NCI-H2107 treated with DMSO at 0.1 percent for 48 hours (cell line): ENCODE measurements at regions not wholly inside any gene's neighbourhood (a gene's known extent, or its start where the extent isn't known, plus 50 kb on each side); places are given as distances from the start of the nearest gene placed in this dataset.
"Not testable (repeated sequence)": the region's sequence is repeated elsewhere in the genome, so short reads cannot be mapped to it uniquely, and the experiment has no call there.

ENCODE experiments used
- DNase-seq: peaks from one replicate; lab custom pipeline; 2025; ENCODE audit not compliant: unreplicated experiment; lab: John Stamatoyannopoulos, UW

DNA sequence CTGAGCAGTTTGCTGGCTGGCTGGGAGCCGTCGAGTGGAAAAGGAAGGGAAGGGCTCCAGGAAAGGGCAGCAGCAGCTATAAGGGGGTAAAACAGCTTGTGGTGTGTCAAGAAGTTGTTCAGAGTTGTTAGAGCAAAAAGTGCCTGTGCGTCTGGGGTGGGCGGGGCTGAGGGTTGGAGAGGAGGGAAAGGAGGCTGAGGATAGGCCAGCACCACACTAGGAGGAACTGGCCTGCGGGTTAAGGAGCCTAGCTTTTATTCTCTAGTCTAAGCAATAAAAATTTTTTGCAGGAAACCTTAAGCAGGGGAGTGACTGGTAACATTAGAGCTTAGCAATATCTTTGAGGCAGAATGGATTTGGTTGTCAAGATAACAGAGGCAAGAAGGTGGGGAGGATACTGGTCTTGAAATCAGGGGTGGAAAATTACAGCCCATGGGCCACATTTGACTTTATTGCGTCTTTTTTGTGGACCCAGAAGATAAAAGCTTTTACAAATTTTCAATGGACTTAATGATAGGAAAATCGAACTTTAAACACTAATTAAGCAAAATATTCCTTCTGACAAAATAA lies 134.5 kb upstream of the AADACL2 start:
- no peak for DNase-seq

DNA sequence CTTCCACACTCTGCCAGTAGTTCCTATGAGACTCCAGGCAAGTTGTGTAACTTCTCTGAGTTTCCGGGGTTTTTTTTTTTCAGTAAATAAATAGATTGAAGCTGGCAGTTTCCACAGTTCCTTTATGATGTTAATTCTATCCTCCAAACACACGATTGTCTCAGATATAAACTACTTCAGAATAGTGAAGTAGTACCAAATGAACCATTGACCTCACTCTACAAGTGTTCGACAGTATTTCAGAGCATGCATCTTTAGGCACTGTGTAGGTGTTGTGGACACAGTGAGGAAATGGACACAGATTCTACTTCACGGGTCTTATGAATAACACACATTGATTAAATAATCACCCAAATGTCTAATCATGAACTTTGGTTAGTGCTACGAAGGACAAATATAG lies 136.1 kb upstream of the IGSF10 start:
- DNase-seq = no peak

DNA sequence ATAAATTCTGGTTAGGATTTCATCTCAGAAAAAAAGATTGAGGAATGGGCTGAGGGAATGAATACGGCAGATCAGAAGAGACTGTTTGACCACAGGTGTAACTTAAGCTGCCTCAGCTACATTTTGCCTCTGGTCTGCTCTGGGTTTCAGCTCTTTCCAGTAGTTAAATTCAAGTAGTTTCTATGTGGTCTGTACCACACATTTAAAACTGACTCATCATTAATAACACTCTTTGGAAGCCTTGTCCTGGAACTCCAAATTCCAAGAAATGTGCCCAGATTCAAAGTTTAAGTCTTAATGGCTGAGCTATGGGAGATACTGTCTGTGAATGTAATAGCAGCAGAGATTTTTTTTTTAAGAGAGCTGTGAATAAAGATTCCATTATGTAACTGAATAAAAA lies 133.1 kb upstream of the IGSF10 start:
- DNase-seq = peak; percentile 2

DNA sequence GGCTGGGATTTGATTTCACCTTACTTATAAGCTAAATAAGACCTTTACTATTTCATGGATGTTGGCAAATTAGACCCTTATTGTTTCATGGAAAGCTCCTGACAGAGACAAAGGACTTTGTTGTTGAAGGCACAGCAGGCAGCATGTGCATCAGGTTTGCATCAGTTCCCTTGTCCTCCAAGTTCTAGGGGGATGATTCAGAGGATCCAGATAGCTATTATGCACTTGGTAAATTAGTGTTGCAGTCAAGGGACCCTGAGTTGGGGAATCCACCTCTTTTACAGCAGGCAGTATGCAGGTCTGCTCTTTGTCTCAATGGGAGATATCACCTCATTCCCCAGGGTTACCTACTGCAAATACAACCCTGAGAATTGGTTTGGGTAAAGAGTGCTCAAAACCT lies 131.4 kb upstream of the IGSF10 start:
- DNase-seq = no peak

GRCh38 chr3:151591441-151591840 lies 130.6 kb upstream of the IGSF10 start:
- DNase-seq = no peak

- no peak for DNase-seq
Measured at GRCh38 chr3:151589311-151589710, 128.4 kb upstream of the IGSF10 start.

GRCh38 chr3:151587659-151588058 lies 126.8 kb upstream of the IGSF10 start:
- not testable (repeated sequence) for DNase-seq

GRCh38 chr3:151584566-151584965 lies 123.7 kb upstream of the IGSF10 start:
- DNase-seq = no peak

GRCh38 chr3:151581035-151581434 lies 120.2 kb upstream of the IGSF10 start:
- peak; percentile 73 for DNase-seq

- peak; percentile 53 for DNase-seq
Measured at GRCh38 chr3:151580591-151580990, 119.7 kb upstream of the IGSF10 start.

GRCh38 chr3:151579571-151580270 lies 118.9 kb upstream of the IGSF10 start:
- no peak for DNase-seq

- no peak for DNase-seq
Measured at GRCh38 chr3:151578495-151578894, 117.6 kb upstream of the IGSF10 start.

DNA sequence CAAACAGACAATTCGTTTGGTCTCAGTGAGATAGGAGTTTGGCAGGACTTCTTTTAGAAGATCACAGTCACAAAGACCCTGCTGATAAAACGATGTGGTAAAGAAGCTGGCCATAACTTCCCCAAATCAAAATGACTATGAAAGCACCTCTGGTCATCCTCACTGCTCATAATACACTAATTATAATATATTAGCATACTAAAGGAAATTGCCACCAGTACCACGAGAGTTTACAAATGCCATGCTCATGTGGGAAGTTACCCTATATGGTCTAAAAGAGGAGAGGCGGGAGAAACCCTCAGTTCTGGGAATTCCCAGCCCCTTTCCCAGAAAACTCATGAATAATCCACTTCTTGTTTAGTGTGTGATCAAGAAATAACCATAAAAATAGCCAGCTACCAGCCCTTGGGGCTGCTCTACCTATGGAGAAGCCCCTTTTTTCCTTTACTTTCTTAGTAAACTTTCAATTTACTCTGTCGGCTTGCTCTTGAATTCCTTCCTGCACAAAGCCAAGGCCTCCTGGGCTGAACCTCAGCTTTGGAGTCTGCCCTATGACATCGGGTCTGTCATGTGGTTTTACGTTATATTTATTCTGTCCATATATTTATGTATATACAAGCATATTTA lies 115.8 kb upstream of the IGSF10 start:
- no peak for DNase-seq

DNA sequence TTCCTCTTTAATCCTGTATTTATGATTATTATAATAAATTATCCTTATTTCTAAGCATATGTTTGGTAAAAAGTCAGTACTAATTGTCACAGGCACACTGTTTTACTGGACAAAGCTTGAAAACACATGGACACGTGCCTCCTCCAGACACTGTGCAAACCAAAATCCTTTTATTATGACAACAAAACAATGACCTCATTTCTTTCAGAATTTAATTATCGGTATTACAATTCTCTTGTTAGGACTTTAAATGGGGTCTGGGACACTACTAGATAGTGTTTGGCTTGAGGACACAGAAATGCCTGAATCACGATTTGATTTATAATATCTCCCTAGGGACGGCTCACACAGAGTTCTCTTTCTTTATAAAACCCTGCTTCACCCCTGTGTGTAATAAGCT lies 107.3 kb upstream of the IGSF10 start:
- no peak for DNase-seq

GRCh38 chr3:151567477-151567876 lies 106.6 kb upstream of the IGSF10 start:
- no peak for DNase-seq

GRCh38 chr3:151564261-151564660 lies 103.4 kb upstream of the IGSF10 start:
- no peak for DNase-seq

DNA sequence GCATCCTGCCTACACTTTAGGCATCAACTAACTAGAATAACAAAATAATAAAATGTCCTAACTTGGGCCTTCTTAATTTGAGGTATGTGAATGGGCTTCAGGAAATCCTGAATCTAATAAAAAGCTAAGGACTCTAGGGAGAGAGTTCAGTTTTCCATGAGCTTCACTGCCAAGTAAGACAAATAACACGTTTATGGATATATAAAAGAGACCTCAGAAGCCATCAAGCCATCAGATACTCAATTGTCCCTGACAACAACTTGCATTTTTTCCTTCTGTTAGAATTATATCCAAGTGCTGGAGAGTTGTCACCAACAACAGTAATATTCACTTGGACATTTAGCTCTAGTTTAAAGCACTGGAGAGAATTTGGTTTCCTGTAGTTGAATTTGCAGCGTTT lies 102.4 kb upstream of the IGSF10 start:
- no peak for DNase-seq

DNA sequence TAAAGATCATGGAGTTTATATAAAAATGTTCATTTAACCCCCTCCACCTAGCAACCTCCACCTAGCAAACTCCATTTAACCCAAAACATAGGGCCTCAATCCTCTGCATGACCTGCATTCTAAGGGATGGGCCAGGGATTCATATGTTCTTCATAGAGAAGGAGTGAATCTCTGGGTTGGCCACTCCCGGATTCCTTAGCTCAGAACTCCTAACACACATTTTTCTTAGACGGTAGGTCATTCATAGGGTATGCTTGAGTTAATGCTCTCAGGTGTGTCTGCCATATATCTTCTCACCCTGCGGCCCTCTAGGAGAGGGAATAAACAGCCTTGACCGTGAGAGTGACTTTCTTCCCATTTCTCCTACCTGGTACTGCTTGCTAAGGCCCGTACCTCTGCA lies 102.0 kb upstream of the IGSF10 start:
- no peak for DNase-seq

DNA sequence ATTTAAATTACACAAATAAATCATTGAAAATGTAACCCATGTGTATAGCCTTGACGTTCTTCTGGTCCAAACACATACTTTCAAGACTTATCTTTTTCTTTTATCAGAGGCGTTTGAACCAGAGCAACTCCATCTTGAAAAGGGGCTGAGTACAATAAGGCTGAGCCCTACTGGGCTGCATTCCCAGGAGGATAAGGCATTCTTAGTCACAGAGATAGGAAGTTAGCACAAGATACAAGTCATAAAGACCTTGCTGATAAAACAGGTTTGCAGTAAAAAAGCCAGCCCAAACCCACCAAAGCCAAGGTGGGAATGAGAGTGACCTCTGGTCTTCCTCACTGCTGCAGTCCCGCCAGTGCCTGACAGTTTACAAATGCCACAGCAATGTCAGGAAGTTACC lies 101.0 kb upstream of the IGSF10 start:
- no peak for DNase-seq

DNA sequence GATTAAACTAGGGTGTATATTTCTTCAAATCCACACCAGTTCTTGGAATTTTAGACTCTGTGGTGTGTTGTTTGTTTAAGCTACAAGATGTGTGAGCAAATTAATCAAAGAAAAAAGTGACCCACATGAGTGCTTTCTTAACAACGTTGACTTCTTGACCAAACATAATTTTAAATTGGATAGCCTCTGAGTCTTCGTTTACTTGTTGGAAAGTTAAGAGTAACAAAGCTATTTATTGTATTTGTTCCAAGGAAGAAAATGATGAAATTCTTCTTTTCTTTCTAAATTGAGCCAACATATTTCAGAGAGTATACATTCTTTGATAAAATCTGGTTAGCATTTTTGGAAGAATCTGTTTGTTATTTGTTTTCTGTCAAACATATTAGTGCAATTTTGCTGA lies 99.9 kb upstream of the IGSF10 start:
- no peak for DNase-seq

DNA sequence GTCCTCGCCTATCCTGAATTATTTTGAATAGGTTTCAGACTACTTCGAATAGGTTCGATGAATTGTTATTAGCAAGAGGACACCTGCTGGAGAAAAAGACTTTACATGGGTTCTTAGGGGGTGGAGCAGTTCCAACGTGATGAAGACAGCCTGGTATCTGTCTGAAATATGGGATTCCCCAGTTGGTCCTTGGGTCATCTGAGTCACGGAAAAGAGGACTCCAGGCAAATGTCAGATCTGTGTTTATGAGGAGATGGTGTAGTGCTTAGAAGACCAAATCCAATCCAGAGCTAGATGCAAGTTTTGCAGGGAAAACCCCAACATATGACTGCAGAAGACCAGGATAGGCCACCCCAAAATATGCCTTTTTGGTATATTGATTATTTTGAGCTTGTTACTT lies 98.9 kb upstream of the IGSF10 start:
- DNase-seq = no peak

- DNase-seq = no peak
Measured at GRCh38 chr3:151558661-151559060, 97.8 kb upstream of the IGSF10 start.
